H7 (cell line): ENCODE measurements at regions not wholly inside any gene's neighbourhood (a gene's known extent, or its start where the extent isn't known, plus 50 kb on each side); places are given as distances from the start of the nearest gene placed in this dataset.

Experiments used
- DNase-seq: peaks from one replicate; pipeline ENCODE4 v3.0.0; 2012
- H3K27me3 ChIP-seq: 2 replicates; pipeline ENCODE4 v1.6.0; 2011; ENCODE audit warnings: mild to moderate bottlenecking, low read length; ENCODE audit not compliant: control insufficient read depth, insufficient read depth
- H3K36me3 ChIP-seq: replicated peaks from 2 replicates; pipeline ENCODE4 v1.5.1; 2011; ENCODE audit warnings: low read length; ENCODE audit not compliant: control insufficient read depth, insufficient read depth
- H3K4me3 ChIP-seq: 2 replicates; pipeline ENCODE4 v1.5.1; 2011; ENCODE audit warnings: low read depth, mild to moderate bottlenecking, control low read depth, low read length, moderate library complexity; ENCODE audit not compliant: insufficient read depth

GRCh38 chr13:63201493-63201892 is 1785.8 kb upstream of the PCDH20 start:
- Histone ChIP-seq H3K4me3 (no peak overlapping the region), H3K27me3 (no peaks in the 10 kb centered on the region), H3K36me3 (no peaks in the 10 kb centered on the region)
- DNase-seq: no peak

GRCh38 chr13:63199508-63199907 is 1783.9 kb upstream of the PCDH20 start:
- DNase-seq: no peak
- H3K36me3 ChIP-seq: no peaks in the 10 kb centered on the region
- H3K27me3 ChIP-seq: no peaks in the 10 kb centered on the region
- H3K4me3 ChIP-seq: no peak overlapping the region

- Histone ChIP-seq H3K4me3 (no peak overlapping the region), H3K36me3 (no peaks in the 10 kb centered on the region), H3K27me3 (no peaks in the 10 kb centered on the region)
- DNase-seq: no peak
Measured at GRCh38 chr13:63198071-63198470, 1782.4 kb upstream of the PCDH20 start.

- Histone ChIP-seq H3K4me3 (no peak overlapping the region), H3K27me3 (no peaks in the 10 kb centered on the region), H3K36me3 (no peaks in the 10 kb centered on the region)
- no peak for DNase-seq
Measured at GRCh38 chr13:63195726-63196125, 1780.1 kb upstream of the PCDH20 start.

GRCh38 chr13:63190742-63191141 is 1775.1 kb upstream of the PCDH20 start:
- no peak overlapping the region for H3K4me3 ChIP-seq
- DNase-seq: no peak
- H3K27me3 ChIP-seq: no peaks in the 10 kb centered on the region
- no peaks in the 10 kb centered on the region for H3K36me3 ChIP-seq

GRCh38 chr13:63190219-63190618 is 1774.6 kb upstream of the PCDH20 start:
- H3K27me3 ChIP-seq: no peaks in the 10 kb centered on the region
- no peak for DNase-seq
- H3K36me3 ChIP-seq: no peaks in the 10 kb centered on the region

GRCh38 chr13:63189712-63190111 is 1774.1 kb upstream of the PCDH20 start:
- Histone ChIP-seq H3K36me3 (no peaks in the 10 kb centered on the region), H3K4me3 (no peak overlapping the region), H3K27me3 (no peaks in the 10 kb centered on the region)
- no peak for DNase-seq

More at GRCh38 chr13:63190219-63190618, 1774.6 kb upstream of the PCDH20 start:
- no peak overlapping the region for H3K4me3 ChIP-seq

- Histone ChIP-seq H3K27me3 (no peaks in the 10 kb centered on the region), H3K36me3 (no peaks in the 10 kb centered on the region), H3K4me3 (no peak overlapping the region)
- peak; percentile 26 for DNase-seq
Measured at GRCh38 chr13:63184693-63185092, 1769.0 kb upstream of the PCDH20 start.

- Histone ChIP-seq H3K4me3 (no peak overlapping the region), H3K27me3 (no peaks in the 10 kb centered on the region), H3K36me3 (no peaks in the 10 kb centered on the region)
- no peak for DNase-seq
Measured at GRCh38 chr13:63175536-63175935, 1759.9 kb upstream of the PCDH20 start.

GRCh38 chr13:63167699-63168337 is 1752.2 kb upstream of the PCDH20 start:
- Histone ChIP-seq H3K27me3 (no peaks in the 10 kb centered on the region), H3K36me3 (no peaks in the 10 kb centered on the region), H3K4me3 (no peak overlapping the region)
- DNase-seq: peak; percentile 1

GRCh38 chr13:63166345-63166744 is 1750.7 kb upstream of the PCDH20 start:
- Histone ChIP-seq H3K4me3 (no peak overlapping the region), H3K36me3 (no peaks in the 10 kb centered on the region), H3K27me3 (no peaks in the 10 kb centered on the region)
- DNase-seq: no peak

GRCh38 chr13:63163903-63164302 is 1748.3 kb upstream of the PCDH20 start:
- Histone ChIP-seq H3K4me3 (no peak overlapping the region), H3K27me3 (no peaks in the 10 kb centered on the region), H3K36me3 (no peaks in the 10 kb centered on the region)
- no peak for DNase-seq

GRCh38 chr13:63161219-63161618 is 1745.6 kb upstream of the PCDH20 start:
- H3K36me3 ChIP-seq: no peaks in the 10 kb centered on the region
- no peaks in the 10 kb centered on the region for H3K27me3 ChIP-seq
- no peak overlapping the region for H3K4me3 ChIP-seq
- no peak for DNase-seq

- no peaks in the 10 kb centered on the region for H3K36me3 ChIP-seq
- no peak for DNase-seq
- H3K4me3 ChIP-seq: no peak overlapping the region
- no peaks in the 10 kb centered on the region for H3K27me3 ChIP-seq
Measured at GRCh38 chr13:63156816-63157215, 1741.2 kb upstream of the PCDH20 start.

GRCh38 chr13:63149375-63149774 is 1733.7 kb upstream of the PCDH20 start:
- Histone ChIP-seq H3K36me3 (no peaks in the 10 kb centered on the region), H3K4me3 (no peak overlapping the region), H3K27me3 (no peaks in the 10 kb centered on the region)
- DNase-seq: no peak

- no peak for DNase-seq
- Histone ChIP-seq H3K27me3 (no peaks in the 10 kb centered on the region), H3K36me3 (no peaks in the 10 kb centered on the region), H3K4me3 (no peak overlapping the region)
Measured at GRCh38 chr13:63139277-63139676, 1723.6 kb upstream of the PCDH20 start.
